ENCODE measurements at regions not wholly inside any gene's neighbourhood (a gene's known extent, or its start where the extent isn't known, plus 50 kb on each side); places are given as distances from the start of the nearest gene placed in this dataset.

DNA sequence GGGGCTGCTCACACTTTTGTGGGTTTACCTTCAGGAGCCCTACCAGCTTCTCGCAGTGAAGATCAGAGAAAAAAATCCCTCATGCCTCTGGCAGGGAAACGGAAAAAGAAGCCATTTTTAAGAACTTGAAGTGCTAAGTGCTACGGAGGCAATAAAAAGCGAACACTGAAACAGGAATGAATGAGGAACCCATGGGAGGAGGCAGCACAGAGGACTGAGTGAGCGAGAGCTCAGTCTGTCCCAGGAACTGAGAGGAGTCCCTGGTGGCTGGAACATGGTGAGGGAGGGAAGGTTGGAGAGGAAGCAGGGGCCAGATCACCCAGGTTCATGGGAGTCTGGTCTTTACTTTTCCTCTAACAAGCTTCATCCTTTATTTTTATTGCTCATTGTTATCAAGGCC is 228.1 kb upstream of the PROK2 start:
- ChIA-PET POLR2A (no interaction called here), CTCF (no interaction called here)
- no peaks in the 10 kb centered on the region for H3K9me3 ChIP-seq (ENCODE audit: control insufficient read depth, insufficient read depth, low read depth, low read length)
- H3K27me3 ChIP-seq (ENCODE audit: control insufficient read depth, insufficient read depth, low read length), result no peaks in the 10 kb centered on the region; the same call in 1 of the 2 replicates
- H3K36me3 ChIP-seq (ENCODE audit: control insufficient read depth, insufficient read depth, low read length), result no peaks in the 10 kb centered on the region
- in situ Hi-C loops (cut with HindIII; ENCODE audit: low pct_unique_long_range_greater_than_20kb, low sequenced_read_pairs) (no loop called here), intact Hi-C loops (cut with micrococcal nuclease; ENCODE audit: unreplicated experiment) (no loop called here)
- H3K27ac ChIP-seq (ENCODE audit: low read length), result no peak overlapping the region
- H3K4me3 ChIP-seq (ENCODE audit: low read depth in 2 of 2, low read length in 2 of 2), result no peak overlapping the region
- no TSS peak for BruUV-seq (replicated peaks)
- H3K4me1 ChIP-seq (ENCODE audit: control insufficient read depth, insufficient read depth, low read length), result no peaks in the 10 kb centered on the region
- DNase-seq (ENCODE audit: low read depth, low spot score) (no peak), ATAC-seq (no peak)
- TF ChIP-seq POLR2AphosphoS5 (IDR thresholded peaks at IDR 0.05; ENCODE audit: low read depth, low read length) (no peak), TCF7L2 (IDR thresholded peaks at IDR 0.05; ENCODE audit: low read depth, low read length) (no peak), SIN3A (IDR thresholded peaks at IDR 0.05; ENCODE audit: borderline replicate concordance, insufficient read depth, low read depth, low read length) (no peak)
- TF ChIP-seq, protein P1, sequence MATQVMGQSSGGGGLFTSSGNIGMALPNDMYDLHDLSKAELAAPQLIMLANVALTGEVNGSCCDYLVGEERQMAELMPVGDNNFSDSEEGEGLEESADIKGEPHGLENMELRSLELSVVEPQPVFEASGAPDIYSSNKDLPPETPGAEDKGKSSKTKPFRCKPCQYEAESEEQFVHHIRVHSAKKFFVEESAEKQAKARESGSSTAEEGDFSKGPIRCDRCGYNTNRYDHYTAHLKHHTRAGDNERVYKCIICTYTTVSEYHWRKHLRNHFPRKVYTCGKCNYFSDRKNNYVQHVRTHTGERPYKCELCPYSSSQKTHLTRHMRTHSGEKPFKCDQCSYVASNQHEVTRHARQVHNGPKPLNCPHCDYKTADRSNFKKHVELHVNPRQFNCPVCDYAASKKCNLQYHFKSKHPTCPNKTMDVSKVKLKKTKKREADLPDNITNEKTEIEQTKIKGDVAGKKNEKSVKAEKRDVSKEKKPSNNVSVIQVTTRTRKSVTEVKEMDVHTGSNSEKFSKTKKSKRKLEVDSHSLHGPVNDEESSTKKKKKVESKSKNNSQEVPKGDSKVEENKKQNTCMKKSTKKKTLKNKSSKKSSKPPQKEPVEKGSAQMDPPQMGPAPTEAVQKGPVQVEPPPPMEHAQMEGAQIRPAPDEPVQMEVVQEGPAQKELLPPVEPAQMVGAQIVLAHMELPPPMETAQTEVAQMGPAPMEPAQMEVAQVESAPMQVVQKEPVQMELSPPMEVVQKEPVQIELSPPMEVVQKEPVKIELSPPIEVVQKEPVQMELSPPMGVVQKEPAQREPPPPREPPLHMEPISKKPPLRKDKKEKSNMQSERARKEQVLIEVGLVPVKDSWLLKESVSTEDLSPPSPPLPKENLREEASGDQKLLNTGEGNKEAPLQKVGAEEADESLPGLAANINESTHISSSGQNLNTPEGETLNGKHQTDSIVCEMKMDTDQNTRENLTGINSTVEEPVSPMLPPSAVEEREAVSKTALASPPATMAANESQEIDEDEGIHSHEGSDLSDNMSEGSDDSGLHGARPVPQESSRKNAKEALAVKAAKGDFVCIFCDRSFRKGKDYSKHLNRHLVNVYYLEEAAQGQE (IDR thresholded peaks at IDR 0.05; ENCODE audit: insufficient read depth in 1 of 2, low read depth in 2 of 2, low read length in 1 of 2), result no peak
- TF ChIP-seq, protein P2, sequence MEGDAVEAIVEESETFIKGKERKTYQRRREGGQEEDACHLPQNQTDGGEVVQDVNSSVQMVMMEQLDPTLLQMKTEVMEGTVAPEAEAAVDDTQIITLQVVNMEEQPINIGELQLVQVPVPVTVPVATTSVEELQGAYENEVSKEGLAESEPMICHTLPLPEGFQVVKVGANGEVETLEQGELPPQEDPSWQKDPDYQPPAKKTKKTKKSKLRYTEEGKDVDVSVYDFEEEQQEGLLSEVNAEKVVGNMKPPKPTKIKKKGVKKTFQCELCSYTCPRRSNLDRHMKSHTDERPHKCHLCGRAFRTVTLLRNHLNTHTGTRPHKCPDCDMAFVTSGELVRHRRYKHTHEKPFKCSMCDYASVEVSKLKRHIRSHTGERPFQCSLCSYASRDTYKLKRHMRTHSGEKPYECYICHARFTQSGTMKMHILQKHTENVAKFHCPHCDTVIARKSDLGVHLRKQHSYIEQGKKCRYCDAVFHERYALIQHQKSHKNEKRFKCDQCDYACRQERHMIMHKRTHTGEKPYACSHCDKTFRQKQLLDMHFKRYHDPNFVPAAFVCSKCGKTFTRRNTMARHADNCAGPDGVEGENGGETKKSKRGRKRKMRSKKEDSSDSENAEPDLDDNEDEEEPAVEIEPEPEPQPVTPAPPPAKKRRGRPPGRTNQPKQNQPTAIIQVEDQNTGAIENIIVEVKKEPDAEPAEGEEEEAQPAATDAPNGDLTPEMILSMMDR (IDR thresholded peaks at IDR 0.05), result no peak

DNA sequence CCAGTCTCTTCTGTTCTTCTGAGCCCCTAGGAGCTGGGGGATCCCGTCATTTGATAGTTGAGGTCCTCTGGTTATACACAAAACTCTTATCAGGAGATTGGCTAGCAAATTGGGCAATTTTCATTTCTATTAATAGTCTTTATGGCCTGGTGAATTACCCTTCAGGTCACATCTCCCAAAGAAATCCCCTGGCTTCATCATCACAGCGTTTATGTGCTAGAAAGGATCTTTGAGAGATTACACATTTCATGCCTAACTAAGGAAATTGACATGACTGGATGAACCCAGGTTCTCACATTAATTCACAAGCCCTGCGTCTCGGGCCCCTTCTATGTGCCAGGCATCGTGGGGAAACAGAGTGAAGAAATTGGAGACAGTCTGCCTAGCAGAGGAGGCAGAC is 227.4 kb upstream of the PROK2 start:
- ATAC-seq (no peak), DNase-seq (ENCODE audit: low read depth, low spot score) (no peak)
- Histone ChIP-seq H3K27me3 (ENCODE audit: control insufficient read depth, insufficient read depth, low read length) (no peaks in the 10 kb centered on the region; the same call in 1 of the 2 replicates), H3K4me1 (ENCODE audit: control insufficient read depth, insufficient read depth, low read length) (no peaks in the 10 kb centered on the region), H3K9me3 (ENCODE audit: control insufficient read depth, insufficient read depth, low read depth, low read length) (no peaks in the 10 kb centered on the region), H3K4me3 (ENCODE audit: low read depth in 2 of 2, low read length in 2 of 2) (no peak overlapping the region), H3K27ac (ENCODE audit: low read length) (no peak overlapping the region), H3K36me3 (ENCODE audit: control insufficient read depth, insufficient read depth, low read length) (no peaks in the 10 kb centered on the region)
- in situ Hi-C loops (cut with HindIII; ENCODE audit: low pct_unique_long_range_greater_than_20kb, low sequenced_read_pairs), result no loop called here
- POLR2A ChIA-PET, result no interaction called here
- TF ChIP-seq SIN3A (IDR thresholded peaks at IDR 0.05; ENCODE audit: borderline replicate concordance, insufficient read depth, low read depth, low read length) (no peak), POLR2AphosphoS5 (IDR thresholded peaks at IDR 0.05; ENCODE audit: low read depth, low read length) (no peak), TCF7L2 (IDR thresholded peaks at IDR 0.05; ENCODE audit: low read depth, low read length) (no peak)
- TF ChIP-seq, protein P2 (IDR thresholded peaks at IDR 0.05), result no peak
- TF ChIP-seq, protein P1 (IDR thresholded peaks at IDR 0.05; ENCODE audit: insufficient read depth in 1 of 2, low read depth in 2 of 2, low read length in 1 of 2), result no peak
- intact Hi-C loops (cut with micrococcal nuclease; ENCODE audit: unreplicated experiment), result no loop called here
- no TSS peak for BruUV-seq (replicated peaks)
- CTCF ChIA-PET, result no interaction called here
